Renal cortical epithelial cell (primary cell): ENCODE measurements at regions not wholly inside any gene's neighbourhood (a gene's known extent, or its start where the extent isn't known, plus 50 kb on each side); places are given as distances from the start of the nearest gene placed in this dataset.
"Not testable (repeated sequence)": the region's sequence is repeated elsewhere in the genome, so short reads cannot be mapped to it uniquely, and the experiment has no call there.

Source experiments
- DNase-seq: peaks from one replicate; pipeline ENCODE4 v3.0.0-alpha.2; 2011; ENCODE audit warnings: low read depth

GRCh38 chr1:208709981-208710380 lies 465.8 kb upstream of the PLXNA2 start:
- no peak for DNase-seq

GRCh38 chr1:208714323-208714722 lies 470.1 kb upstream of the PLXNA2 start:
- no peak for DNase-seq

- no peak for DNase-seq
Observed at GRCh38 chr1:208717525-208717924, 473.3 kb upstream of the PLXNA2 start.

- DNase-seq = no peak
Observed at GRCh38 chr1:208722592-208722991, 478.4 kb upstream of the PLXNA2 start.

- no peak for DNase-seq
Observed at GRCh38 chr1:208724079-208724478, 479.9 kb upstream of the PLXNA2 start.

GRCh38 chr1:208728815-208729214 lies 484.6 kb upstream of the PLXNA2 start:
- DNase-seq = no peak

- peak; percentile 83 for DNase-seq
Observed at GRCh38 chr1:208731981-208732821, 488.0 kb upstream of the PLXNA2 start.

- DNase-seq = no peak
Observed at GRCh38 chr1:208737161-208737560, 493.0 kb upstream of the PLXNA2 start.

- no peak for DNase-seq
Observed at GRCh38 chr1:208737922-208738321, 493.7 kb upstream of the PLXNA2 start.

- DNase-seq = not testable (repeated sequence)
Observed at GRCh38 chr1:208739636-208740035, 495.5 kb upstream of the PLXNA2 start.

GRCh38 chr1:208741296-208741695 lies 497.1 kb upstream of the PLXNA2 start:
- DNase-seq = peak; percentile 9

GRCh38 chr1:208743361-208743760 lies 499.2 kb upstream of the PLXNA2 start:
- no peak for DNase-seq

- peak; percentile 3 for DNase-seq
Observed at GRCh38 chr1:208747979-208748378, 503.8 kb upstream of the PLXNA2 start.

GRCh38 chr1:208748387-208749165 lies 504.4 kb upstream of the PLXNA2 start:
- DNase-seq = no peak

- DNase-seq = no peak
Observed at GRCh38 chr1:208756339-208756981, 512.3 kb upstream of the PLXNA2 start.

GRCh38 chr1:208757846-208758245 lies 513.7 kb upstream of the PLXNA2 start:
- no peak for DNase-seq

- DNase-seq = no peak
Observed at GRCh38 chr1:208759255-208759654, 515.1 kb upstream of the PLXNA2 start.

- no peak for DNase-seq
Observed at GRCh38 chr1:208763971-208764370, 519.8 kb upstream of the PLXNA2 start.

GRCh38 chr1:208766832-208767231 lies 522.6 kb upstream of the PLXNA2 start:
- DNase-seq = no peak

- no peak for DNase-seq
Observed at GRCh38 chr1:208767816-208768215, 523.6 kb upstream of the PLXNA2 start.

- no peak for DNase-seq
Observed at GRCh38 chr1:208772891-208773290, 528.7 kb upstream of the PLXNA2 start.

- DNase-seq = no peak
Observed at GRCh38 chr1:208775841-208776240, 531.7 kb upstream of the PLXNA2 start.

- no peak for DNase-seq
Observed at GRCh38 chr1:208778417-208778816, 534.2 kb upstream of the PLXNA2 start.
